NCI-H1092 treated with DMSO at 0.1 percent for 48 hours (cell line): ENCODE measurements at regions not wholly inside any gene's neighbourhood (a gene's known extent, or its start where the extent isn't known, plus 50 kb on each side); places are given as distances from the start of the nearest gene placed in this dataset.

Experiments
- DNase-seq: peaks from one replicate; lab custom pipeline; 2025; lab: John Stamatoyannopoulos, UW

DNA sequence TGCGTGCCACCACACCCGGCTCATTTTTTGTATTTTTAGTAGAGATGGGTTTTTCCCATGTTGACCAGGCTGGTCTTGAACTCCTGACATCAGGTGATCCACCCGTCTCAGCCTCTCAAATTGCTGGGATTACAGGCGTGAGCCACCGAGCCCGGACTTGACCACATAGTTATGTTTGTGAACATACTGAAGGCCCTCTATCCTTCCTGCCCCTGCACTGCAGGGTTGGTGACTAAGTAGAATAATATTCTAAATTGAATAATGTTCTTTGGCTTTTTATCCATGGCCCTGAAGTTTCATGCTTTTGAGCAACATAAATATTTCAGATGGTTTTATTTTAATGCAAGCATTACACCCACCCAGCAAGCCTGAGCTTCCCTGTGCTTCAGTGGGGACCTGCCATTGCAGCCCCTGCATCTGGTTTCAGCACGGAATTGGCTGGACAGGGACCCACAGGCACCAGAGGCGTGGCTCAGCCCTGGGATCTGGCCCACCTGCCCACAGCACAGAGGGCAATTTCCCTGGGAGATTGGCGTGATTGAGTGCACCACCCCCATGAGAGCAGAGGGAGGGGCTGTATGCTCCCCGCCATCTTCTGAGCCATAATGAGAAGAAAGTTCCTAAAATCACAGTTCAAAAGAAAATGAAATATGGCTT lies 460.5 kb downstream of the BRD1 start:
- DNase-seq: no peak

DNA sequence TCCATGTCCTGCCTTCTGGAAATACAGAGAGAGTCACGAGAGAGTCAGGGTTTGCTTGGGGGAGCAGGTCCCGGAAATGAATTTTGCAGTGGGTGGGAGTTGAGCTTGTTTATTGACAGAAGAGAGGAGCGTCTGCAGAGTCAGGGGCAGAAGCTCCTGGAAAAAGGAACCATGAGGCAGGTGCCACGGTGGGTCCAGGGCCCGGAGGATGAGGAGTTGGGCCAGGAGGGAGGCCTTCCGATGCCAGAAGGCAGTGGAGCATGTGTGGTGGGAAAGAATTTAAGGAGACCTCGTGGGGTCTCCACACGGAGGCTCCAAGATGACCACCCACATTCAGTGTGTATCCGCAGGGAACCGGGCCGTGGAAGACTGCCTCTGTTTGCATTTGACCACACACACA lies 461.2 kb downstream of the BRD1 start:
- DNase-seq: no peak

DNA sequence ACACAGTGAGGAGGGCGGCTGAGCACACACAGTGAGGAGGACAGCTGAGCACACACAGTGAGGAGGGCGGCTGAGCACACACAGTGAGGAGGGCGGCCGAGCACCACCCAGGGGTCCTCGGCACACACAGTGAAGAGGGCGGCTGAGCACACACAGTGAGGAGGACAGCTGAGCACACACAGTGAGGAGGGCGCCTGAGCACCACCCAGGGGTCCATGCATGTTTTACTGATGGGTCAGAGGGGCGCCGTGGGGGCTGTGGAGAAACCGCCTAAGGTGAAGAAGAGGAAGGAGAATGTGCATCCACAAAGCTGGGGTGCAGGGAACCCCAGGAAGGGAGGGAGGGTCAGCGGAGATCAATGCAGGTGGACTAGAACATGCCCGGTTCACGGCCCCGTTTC lies 461.8 kb downstream of the BRD1 start:
- DNase-seq: no peak

DNA sequence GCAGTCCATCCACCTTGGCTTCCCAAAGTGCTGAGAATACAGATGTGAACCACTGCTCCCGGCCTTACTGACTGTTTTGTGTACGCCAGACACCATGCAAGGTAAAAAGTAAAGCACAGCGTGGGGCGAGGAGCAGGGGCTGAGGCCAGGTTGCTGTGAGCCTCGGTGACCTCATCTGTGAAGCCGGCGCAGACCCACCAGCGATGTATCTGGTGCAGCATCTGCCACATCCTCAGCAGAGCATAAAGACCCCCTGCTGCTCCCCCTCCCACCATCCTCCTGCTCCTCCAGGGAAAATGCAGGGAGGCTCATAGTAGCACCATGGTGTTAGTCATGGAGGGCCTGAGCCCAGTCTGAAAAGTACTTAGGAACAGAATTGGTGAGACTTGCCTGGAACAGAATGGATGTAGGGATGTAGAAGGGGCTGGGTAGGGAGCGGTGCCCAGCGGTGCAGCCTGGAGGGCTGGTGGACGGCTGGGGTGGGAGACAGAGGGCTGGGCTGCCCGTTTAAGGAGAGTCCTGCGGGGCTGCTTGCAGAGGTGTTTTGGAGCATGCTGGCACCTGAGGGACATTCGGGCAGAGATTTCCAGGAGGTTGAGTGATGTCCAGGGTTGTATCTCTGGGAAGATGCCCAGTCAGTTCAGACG lies 462.4 kb downstream of the BRD1 start:
- no peak for DNase-seq

DNA sequence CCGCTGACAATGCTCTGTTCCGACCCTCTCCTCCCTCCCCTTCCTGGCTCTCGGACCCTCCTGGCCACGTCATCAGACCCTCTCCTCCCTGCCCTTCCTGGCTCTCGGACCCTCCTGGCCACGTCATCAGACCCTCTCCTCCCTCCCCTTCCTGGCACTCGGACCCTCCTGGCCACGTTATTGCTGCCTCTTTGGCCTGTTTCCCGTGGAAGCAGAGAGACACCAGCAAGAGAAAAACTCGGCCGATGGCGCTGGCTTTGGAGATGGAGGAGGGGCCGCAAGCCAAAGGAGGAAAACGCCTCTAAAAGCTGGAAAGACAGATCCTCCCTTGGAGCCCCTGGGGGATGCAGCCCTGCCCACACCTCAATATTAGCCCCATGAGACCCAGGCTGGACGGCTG lies 463.3 kb downstream of the BRD1 start:
- DNase-seq: no peak

DNA sequence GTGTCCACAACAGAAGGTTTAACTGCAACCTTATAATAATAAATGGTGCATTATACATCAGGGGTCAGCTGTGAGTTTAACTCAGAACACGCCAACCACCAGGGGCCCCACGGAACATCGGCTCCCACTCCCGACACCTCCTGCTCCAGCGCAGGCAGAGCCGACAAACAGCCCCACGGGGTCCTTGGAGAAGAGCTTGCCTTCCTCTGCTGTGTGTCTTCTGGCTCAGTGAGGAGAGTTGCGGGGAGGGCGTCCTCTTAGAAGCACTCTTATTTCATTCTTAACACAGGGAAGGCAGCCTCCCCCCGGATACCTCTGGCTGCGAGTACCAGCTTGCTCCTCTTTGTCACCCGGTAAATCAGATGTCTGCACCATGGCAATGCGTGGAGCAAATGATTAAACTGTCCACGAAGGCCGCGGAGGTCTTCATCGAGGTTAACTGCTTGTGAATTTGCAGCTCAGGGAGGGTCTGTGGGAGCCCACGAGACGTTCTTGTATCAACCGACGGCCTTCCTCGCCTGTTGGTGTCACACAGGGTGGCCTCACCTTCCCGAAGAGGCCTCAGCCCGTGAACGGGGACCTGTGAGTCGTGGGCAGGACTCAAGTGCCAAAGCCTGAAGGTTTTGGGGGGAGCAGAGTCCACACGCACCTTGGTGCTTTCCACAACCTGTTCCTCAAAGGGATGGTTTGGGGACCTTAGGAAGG lies 464.0 kb downstream of the BRD1 start:
- no peak for DNase-seq

DNA sequence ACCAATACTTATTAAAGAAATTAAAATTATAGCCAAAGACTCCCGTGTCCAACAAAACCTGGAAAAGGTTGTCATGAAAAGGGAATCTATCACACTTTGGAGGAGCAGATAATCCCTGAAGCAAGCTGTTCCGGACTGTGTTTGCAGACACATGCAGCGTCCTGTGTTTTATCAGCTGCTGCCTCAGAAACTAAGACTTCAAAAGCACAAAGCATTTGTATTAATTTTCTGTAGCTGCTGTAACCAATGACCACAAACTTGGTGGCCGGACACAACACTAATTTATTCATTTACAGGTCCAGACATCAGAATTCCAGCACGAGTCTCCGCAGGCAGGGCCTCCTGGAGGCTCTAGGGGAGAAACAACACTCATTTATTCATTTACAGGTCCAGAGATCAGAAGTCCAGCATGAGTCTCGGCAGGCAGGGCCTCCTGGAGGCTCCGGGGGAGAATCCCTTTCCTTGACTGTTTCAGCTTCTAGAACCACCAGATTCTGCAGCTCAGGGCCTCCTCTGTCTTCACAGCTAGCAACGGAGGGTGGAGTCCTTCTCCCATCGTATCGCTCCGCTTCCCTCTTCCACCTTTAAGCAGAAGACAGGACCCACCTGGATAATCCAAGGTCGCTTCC lies 465.3 kb downstream of the BRD1 start:
- no peak for DNase-seq

DNA sequence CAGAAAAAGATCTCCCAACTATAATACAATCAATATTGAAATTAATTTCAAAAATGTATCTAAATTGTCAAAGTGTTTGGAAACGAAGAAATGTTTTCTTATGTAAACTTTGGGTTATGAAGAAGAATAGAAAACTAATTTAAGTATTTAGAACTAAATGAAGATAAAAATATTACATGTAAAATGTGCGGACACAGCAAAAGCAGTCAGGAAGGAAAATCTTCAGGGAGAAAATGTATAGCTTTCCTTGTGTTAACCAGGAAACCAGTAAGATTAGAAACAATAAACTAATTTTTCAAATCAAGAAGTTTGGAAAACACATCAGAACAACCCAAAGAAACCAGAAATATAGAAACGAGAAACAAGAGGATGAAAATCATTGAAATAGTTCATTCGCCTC lies 466.5 kb downstream of the BRD1 start:
- no peak for DNase-seq

DNA sequence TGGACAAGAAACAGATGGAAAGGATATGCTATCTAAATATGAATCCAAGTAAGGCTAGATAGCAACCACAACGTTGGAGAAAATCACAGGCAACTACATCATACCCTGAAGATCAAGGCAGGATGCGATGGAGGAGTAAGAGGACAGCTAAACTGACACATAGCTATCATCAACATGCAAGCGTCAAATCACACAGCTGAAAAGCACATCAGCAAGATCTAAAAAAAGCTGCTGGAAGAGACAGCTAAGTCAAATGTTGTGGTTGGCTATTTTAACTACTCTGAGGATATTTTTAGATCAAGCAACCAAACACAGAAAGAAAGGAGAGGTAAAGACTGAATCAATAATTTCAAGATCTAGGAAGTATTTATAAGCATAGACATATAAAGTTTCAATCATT lies 466.9 kb downstream of the BRD1 start:
- no peak for DNase-seq

DNA sequence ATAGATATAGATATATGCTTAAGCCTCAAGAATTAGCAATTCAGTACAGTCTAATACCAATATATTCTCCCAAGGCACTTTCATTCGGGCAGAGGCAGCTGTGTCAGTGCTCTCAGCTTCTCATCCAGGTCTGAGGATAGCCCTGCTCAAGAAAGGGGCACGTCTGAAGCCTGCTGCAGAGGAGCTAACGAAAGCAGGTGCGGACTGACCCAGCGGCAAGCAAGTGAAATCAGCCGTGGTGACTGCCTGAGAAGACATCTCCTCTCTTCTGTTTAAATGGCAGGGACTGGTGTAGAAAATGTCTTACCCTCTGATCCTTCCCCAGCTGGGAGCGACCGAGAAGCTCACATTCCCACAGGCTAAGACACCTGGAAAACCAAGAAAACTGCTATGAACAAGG lies 468.6 kb downstream of the BRD1 start:
- no peak for DNase-seq

DNA sequence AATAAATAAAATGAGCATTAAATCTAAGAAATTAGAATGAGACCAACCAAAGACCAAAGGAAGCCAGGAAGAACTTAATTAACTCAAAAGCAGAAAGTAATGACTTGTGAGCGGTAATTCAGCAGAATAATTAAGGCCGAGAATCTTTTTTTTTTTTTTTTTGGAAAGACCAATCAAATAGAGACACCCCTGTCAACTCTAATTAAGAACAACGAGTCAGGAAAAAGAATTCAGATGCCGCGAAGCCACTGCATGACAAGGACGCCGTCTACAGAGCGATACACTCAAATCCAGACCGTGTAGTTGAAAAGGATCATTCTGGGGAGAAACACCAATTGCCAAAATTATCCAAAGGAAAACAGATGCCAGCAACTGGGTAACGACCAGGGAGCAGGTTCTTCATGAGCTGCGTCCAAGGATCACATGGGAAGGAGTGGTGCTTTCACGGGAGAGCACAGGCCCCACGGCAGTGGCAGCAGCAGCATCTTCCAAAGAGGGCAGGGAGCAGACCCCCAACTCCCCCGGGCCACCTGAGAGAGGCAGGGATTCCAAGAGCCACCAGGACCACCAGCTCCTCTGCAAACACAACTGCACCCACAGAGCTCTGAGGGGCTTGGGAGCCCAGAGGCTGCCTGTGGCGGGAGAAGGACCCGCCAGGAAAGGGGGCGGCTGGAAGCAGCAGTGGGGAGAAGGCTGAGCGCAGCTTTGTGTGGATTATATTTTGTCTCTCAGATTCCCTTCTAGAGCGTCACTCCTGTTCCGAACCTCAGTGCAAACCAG lies 469.8 kb downstream of the BRD1 start:
- DNase-seq: no peak

DNA sequence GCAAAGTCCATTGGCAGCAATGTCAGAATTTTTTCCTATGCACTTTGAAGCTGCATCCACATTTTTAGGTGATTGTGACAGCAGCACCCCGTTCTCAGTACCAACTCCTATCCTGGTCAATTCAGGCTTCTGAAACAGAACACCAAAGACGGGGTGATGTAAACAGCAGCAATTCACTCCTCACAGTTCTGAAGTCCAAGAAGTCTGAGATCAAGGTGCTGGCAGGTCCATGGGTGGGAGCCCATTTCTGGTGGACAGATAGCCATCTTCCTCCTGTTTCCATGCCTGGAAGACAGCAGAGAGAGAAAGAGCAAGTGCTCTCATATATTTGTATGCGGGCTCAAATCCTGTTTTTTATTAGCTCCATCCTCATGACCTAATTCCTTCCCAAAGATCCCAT lies 471.2 kb downstream of the BRD1 start:
- DNase-seq: no peak

DNA sequence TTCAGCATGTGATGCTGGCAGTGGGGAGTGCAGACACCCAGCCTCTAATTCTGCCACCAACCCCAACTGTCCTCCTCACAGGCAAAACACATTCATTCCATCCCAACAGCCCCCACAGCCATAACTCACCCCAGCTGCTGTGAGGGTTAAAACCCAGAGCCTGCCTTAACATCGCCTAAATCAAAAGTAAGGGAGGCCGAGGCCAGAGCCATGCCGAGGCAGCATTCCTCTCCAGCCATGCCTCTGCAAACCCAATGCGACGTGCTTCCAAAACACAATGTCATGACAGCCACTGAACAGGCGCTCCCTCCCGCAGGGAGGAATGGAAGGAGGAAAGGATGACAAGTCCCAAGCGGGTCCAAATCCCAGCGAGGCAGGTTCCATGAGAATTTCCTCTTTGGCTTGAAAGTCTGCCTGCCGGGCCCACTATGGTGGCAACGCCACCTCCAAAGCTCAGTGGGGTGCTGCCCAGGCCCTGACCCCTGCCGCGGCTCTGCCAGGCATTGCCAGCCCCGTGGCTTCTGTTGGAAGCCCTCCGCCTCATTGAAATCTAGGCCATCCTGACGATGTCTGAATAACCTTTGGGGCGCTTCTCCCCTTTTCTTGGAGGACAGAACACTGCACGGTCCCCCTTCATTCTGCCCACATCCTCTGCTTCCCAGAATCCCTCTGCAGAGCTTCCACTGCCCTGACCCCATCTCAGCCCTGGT lies 472.3 kb downstream of the BRD1 start:
- DNase-seq: no peak

DNA sequence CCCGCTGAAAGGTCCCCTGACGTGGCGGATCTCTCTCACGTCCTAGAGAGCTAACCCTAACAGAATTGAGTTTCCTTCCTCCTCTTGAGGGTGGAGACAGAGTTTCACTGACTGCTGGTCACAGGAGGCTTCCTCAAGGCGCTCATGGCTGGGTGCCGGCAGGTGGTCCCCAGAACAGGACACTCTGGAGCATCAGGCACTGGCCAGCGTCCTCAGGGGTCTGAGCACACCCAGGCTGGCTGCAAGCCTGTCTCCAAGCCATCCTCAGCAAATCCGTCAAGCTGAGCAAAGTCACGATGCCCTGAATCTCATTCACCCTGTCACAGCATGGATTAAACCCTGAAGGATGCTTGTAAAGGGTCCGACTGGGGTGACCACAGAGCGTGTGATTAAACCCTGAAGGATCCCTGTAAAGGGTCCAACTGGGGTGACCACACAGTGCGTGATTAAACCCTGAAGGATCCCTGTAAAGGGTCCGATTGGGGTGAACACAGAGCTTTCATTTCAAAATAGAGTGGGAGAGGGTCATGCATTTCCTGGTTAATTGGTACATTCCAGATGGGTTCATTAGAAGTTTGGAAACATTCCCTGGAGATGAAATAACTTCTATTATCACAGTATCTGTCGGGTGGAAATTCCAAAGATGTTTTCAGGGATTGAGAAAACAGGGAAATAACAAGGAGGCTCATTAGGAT lies 473.0 kb downstream of the BRD1 start:
- DNase-seq: no peak

DNA sequence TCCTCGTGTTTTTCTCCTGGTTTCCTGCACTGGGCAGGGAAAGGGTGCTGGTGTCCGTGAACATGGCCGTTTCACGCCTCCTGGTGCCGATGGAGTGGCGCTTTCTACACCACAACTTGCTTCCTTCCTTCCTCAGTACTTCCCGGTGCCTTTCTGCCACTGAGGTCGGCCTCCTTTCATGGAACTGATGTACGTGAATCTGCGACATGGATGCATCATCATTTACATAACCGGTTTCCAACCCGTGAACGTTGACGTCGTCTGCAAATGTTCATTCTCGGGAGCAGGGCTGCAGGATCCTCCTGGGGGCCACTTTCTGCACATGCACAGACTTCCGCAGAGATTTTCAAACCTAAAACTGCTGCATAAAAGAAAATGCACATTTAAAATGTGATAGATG lies 474.4 kb downstream of the BRD1 start:
- DNase-seq: no peak

DNA sequence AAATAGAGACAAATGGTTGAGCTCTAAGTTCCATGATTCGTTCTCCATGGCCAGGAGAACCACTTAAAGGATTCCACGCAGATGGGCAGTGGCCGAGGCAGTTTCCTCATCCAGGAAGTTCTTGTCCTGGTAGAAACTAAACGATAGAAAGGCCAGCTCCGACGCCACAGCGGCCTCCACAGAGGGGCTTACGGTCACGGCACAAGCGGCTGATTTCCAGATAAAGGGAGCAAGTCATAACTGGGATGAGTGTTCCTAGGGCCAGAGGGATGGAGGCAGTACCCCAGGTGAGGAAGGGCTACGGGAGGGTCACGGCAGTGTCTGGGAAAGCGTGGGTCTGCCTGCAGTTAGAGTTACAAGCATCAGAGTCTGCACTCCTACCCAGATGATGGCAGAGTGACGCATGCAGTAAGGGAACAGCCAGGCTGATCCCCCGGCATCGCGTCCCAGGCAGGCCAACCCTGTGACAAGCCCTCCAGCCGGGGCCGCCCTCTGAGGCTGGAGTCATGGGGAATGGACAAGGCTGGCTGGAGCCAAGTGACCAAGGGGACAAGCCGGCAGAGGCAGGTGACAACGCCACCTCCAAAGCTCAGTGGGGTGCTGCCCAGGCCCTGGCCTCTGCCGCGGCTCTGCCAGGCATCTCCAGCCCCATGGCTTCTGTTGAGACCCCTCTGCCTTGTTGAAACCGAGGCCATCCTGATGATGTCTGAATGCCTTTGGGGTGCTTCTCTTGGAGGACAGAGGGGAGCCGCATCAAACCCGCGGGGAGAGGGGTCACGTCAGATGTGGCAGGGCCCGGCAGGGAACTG lies 475.1 kb downstream of the BRD1 start:
- no peak for DNase-seq

DNA sequence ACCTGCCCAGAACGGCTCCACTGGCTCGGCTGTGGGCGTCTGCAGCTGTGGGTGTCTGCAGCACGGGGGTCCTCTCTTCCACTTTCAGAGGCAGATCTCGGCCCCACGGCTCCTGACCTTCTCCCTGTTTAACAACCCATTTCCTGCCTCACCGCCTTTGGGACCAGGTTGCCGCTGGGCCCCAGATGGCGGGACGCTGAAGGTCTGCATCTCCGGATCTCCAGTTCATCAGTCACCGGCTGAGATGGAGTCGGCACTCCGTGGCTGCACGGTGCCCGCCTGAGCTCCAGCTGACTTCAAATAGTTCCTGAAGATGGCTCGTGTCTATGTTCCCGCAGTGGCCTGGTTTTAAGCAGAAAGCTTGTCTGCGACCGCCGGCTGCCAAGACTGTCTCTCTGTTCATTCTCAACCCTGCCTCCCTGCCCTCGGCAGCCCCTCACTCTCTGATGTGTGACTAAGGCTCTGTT lies 475.9 kb downstream of the BRD1 start:
- DNase-seq: no peak

DNA sequence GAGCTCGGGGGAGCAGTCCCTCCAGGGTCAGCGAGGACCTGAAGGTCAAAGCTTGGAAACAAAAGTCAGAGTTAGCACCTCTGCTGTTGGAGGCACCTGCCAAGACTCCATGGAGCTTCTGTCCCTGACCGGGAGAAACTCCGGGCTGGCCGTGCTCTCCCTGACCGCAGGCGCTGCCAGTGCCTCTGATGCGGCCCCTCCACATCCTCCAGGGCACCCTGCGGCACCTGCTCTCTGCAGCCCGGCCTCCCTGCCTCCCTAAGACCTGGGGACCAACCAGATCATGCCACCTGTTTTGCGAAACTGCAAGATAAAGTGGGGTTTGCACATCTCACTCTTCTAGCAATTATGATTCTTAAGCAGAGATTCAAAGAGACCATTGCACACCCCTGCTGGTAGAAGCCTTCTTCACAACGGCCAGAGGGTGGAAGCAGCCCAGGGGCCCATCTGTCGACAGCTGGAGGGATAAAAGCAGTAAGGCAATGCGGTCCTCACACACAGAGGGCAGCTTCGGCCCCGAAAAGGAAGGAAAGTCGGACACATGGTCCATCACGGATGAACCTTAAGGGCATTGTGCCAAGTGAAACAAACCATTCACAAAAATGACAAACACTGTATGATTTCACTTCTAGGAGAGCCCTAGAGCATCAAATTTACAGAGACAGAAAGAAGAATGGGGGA lies 477.1 kb downstream of the BRD1 start:
- no peak for DNase-seq

DNA sequence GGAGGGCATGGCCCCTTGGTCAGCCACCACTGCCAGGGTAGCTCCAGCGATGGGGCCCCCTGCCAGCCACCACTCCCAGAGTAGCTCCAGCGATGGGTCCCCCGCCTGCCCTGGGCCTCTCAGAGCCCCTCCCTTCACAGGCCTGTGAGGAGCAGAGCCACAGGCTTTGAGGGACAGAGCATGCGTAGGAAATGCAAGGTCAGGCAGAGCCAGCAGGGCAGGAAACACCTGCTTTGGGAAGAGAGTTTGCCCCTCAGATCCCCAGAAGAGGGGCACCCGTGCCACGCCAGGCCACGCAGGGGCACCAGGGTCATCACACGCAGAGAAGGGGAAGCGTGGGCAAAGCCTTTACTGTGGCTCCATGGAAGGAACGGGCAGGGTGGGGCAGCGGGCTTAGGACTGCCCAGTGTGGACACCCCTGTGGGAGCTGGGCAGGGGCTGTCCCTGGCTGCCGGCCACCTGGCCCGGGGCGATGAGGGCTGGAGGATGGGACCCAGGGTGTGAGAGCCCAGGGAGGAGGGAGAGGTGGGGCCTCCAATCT lies 477.8 kb downstream of the BRD1 start:
- no peak for DNase-seq
